ENCODE measurements at regions not wholly inside any gene's neighbourhood (a gene's known extent, or its start where the extent isn't known, plus 50 kb on each side); places are given as distances from the start of the nearest gene placed in this dataset.
A peak's percentile ranks its signal among the peaks of the same experiment; 100 is the strongest.

DNA sequence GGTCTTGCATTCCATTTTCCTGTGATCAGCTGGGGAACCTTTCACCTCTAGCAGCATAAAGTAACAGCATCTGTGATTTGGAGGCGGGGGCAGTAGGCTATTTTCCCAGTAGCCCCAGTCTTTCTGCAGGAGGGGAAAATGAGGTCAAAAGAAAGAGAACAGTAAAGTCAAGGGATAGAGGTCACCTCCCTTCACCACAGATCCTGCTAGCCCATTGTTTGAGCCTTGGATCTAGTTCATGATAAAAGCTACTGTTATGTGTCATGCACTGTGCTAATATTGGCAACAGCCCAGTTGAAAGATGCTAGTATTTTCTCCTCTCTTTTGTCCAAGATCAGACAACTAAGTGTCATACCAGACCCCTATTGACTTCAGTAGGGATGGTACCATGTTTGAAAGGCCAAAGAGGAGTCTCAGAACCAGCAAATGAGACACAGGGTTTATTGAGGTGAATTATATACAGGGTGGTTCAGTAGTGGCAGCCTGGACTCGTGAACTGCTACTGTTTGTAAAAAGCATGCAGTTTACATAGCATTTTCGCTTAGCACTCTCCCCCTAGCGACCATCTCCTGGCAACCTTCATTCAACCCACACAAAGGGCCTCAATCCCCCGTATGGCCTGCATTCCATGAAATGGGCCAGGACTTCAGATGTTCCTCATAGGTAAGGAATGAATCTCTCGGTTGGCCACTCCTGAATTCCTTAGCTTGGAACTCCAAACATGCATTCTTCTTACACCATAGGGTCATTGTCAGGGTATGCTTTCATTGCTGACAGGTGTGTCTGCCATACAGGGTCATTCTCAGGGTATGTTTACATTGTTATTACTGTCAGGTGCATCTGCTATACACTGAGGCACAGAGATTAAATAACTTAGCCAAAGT, 170.0 kb upstream of the FRMPD4 start:
- peak; percentile 53 for DNase-seq (ENCODE audit: low read depth)
- TF ChIP-seq, protein P1, sequence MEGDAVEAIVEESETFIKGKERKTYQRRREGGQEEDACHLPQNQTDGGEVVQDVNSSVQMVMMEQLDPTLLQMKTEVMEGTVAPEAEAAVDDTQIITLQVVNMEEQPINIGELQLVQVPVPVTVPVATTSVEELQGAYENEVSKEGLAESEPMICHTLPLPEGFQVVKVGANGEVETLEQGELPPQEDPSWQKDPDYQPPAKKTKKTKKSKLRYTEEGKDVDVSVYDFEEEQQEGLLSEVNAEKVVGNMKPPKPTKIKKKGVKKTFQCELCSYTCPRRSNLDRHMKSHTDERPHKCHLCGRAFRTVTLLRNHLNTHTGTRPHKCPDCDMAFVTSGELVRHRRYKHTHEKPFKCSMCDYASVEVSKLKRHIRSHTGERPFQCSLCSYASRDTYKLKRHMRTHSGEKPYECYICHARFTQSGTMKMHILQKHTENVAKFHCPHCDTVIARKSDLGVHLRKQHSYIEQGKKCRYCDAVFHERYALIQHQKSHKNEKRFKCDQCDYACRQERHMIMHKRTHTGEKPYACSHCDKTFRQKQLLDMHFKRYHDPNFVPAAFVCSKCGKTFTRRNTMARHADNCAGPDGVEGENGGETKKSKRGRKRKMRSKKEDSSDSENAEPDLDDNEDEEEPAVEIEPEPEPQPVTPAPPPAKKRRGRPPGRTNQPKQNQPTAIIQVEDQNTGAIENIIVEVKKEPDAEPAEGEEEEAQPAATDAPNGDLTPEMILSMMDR (IDR thresholded peaks at IDR 0.05; ENCODE audit: insufficient read depth, low read depth, low read length, missing control alignments): no peak
- no peak overlapping the region for H3K4me3 ChIP-seq (ENCODE audit: low read length)

DNA sequence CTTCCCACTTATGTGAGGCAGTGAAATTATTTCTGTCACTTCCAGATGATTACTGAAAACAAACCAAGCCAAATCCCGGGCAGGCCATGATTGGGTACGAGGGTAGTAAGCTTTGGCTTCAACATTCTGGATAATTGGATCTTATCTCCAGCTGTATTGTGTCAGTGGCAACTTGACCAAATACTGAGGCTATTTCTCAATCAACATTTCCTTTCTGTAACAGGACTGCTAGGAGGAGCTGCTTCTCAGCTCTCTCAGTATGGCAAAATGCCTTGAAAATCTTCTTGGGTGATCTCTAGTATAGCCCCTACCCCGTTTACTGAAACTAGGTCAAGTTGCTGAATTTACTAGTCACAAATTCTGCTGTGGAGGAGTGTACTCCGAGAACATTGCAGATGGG, 169.3 kb upstream of the FRMPD4 start:
- TF ChIP-seq, protein P1 (IDR thresholded peaks at IDR 0.05; ENCODE audit: insufficient read depth, low read depth, low read length, missing control alignments): no peak
- H3K4me3 ChIP-seq (ENCODE audit: low read length): no peak overlapping the region
- no peak for DNase-seq (ENCODE audit: low read depth)

GRCh38 chrX:11970578-11971359, 167.5 kb upstream of the FRMPD4 start:
- TF ChIP-seq, protein P1 (IDR thresholded peaks at IDR 0.05; ENCODE audit: insufficient read depth, low read depth, low read length, missing control alignments): no peak
- DNase-seq (ENCODE audit: low read depth): peak; percentile 29
- no peak overlapping the region for H3K4me3 ChIP-seq (ENCODE audit: low read length)

GRCh38 chrX:11976663-11977062, 161.6 kb upstream of the FRMPD4 start:
- TF ChIP-seq, protein P1 (IDR thresholded peaks at IDR 0.05; ENCODE audit: insufficient read depth, low read depth, low read length, missing control alignments): no peak

GRCh38 chrX:11992271-11992670, 146.0 kb upstream of the FRMPD4 start:
- H3K4me3 ChIP-seq (ENCODE audit: low read length): no peak overlapping the region
- DNase-seq (ENCODE audit: low read depth): no peak
- TF ChIP-seq, protein P1 (IDR thresholded peaks at IDR 0.05; ENCODE audit: insufficient read depth, low read depth, low read length, missing control alignments): no peak

More at GRCh38 chrX:11976663-11977062, 161.6 kb upstream of the FRMPD4 start:
- no peak overlapping the region for H3K4me3 ChIP-seq (ENCODE audit: low read length)
- no peak for DNase-seq (ENCODE audit: low read depth)

DNA sequence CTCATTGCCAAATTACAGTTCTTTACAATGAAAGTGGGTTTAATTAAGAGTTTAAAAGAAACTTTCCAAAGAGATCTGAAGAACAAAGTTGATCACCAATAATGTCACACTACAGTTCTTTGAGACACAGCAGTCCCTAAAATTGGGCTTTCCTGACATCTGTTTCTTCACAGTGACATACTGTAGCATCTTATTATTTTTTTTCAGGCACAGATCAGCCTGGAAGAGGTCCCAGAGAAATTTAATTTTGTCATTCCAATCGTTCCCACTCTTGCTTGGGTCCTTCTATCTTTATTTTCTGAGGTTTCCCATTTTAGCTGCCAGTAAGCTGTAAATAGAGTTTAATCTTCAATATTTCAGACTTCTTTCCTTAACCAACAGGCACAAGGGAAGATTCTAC, 143.1 kb upstream of the FRMPD4 start:
- TF ChIP-seq, protein P1 (IDR thresholded peaks at IDR 0.05; ENCODE audit: insufficient read depth, low read depth, low read length, missing control alignments): no peak
- DNase-seq (ENCODE audit: low read depth): no peak
- H3K4me3 ChIP-seq (ENCODE audit: low read length): no peak overlapping the region
